NT2/D1 (cell line): ENCODE measurements at regions not wholly inside any gene's neighbourhood (a gene's known extent, or its start where the extent isn't known, plus 50 kb on each side); places are given as distances from the start of the nearest gene placed in this dataset.
"Not testable (repeated sequence)": the region's sequence is repeated elsewhere in the genome, so short reads cannot be mapped to it uniquely, and the experiment has no call there.

Experiments
- SUZ12 ChIP-seq: IDR thresholded peaks from 2 replicates; pipeline ENCODE4 v1.6.1; 2011; ENCODE audit not compliant: insufficient read length, insufficient read depth; ENCODE audit errors: extremely low read depth
- YY1 ChIP-seq: IDR thresholded peaks from 2 replicates; pipeline ENCODE4 v1.6.1; 2011; ENCODE audit not compliant: insufficient read length, insufficient read depth
- ZNF274 ChIP-seq: IDR thresholded peaks from 2 replicates; pipeline ENCODE4 v1.6.1; 2011; ENCODE audit warnings: mild to moderate bottlenecking, low read depth, low read length

- not testable (repeated sequence) for TF ChIP-seq YY1, SUZ12, ZNF274
Measured at GRCh38 chr2:87658357-87658756, 89.5 kb upstream of the PLGLB2 start.
